ENCODE measurements at regions not wholly inside any gene's neighbourhood (a gene's known extent, or its start where the extent isn't known, plus 50 kb on each side); places are given as distances from the start of the nearest gene placed in this dataset.
"Not testable (repeated sequence)": the region's sequence is repeated elsewhere in the genome, so short reads cannot be mapped to it uniquely, and the experiment has no call there.

DNA sequence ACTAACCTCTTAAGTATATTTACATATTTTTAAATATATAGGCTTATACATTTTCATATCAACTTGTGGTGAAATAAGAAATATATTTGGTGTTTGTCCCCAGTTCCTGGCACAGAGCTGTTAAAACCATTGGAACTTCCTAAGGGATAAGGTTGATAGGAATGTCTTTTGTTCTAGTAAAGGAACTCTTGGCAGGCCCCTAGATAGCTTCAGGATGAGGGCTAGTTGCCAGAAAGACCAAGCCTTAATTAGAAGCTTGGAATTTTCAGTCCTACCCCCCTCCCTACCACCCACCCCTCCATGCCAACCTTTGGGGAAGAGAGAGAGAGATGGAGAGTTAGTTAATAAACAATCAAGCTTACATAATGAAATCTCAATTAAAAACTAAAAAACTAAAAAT is 638.6 kb upstream of the ACO1 start:
- Mint-ChIP-seq H3K9me3 (no peaks in the 10 kb centered on the region), H3K4me1 (no peaks in the 10 kb centered on the region), H3K36me3 (no peaks in the 10 kb centered on the region), H3K4me3 (no peak overlapping the region), H3K27ac (no peak overlapping the region), H3K27me3 (ENCODE audit: insufficient read depth, low read depth) (no peaks in the 10 kb centered on the region)
- no peak overlapping the region for H3K9ac ChIP-seq
- H3K27me3 ChIP-seq: no peaks in the 10 kb centered on the region
- no peak for TF ChIP-seq EZH2phosphoT487 (IDR thresholded peaks at IDR 0.05)
- no peak for TF ChIP-seq EZH2 (IDR thresholded peaks at IDR 0.05)
- TF ChIP-seq, protein P1, sequence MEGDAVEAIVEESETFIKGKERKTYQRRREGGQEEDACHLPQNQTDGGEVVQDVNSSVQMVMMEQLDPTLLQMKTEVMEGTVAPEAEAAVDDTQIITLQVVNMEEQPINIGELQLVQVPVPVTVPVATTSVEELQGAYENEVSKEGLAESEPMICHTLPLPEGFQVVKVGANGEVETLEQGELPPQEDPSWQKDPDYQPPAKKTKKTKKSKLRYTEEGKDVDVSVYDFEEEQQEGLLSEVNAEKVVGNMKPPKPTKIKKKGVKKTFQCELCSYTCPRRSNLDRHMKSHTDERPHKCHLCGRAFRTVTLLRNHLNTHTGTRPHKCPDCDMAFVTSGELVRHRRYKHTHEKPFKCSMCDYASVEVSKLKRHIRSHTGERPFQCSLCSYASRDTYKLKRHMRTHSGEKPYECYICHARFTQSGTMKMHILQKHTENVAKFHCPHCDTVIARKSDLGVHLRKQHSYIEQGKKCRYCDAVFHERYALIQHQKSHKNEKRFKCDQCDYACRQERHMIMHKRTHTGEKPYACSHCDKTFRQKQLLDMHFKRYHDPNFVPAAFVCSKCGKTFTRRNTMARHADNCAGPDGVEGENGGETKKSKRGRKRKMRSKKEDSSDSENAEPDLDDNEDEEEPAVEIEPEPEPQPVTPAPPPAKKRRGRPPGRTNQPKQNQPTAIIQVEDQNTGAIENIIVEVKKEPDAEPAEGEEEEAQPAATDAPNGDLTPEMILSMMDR (IDR thresholded peaks at IDR 0.05): no peak
- no peak for DNase-seq (ENCODE audit: low spot score)
- H3K79me2 ChIP-seq (ENCODE audit: low read depth): no peaks in the 10 kb centered on the region
- H3K4me1 ChIP-seq: no peaks in the 10 kb centered on the region
- H3K36me3 ChIP-seq: no peaks in the 10 kb centered on the region
- no peak overlapping the region for H2AFZ ChIP-seq (replicated peaks)
- H4K20me1 ChIP-seq (ENCODE audit: low read depth): no peaks in the 10 kb centered on the region
- no peak overlapping the region for H3K27ac ChIP-seq
- no peaks in the 10 kb centered on the region for H3F3A ChIP-seq (ENCODE audit: low read depth)
- H3K4me2 ChIP-seq: no peak overlapping the region
- H3K4me3 ChIP-seq: no peak overlapping the region
- H3K9me3 ChIP-seq (ENCODE audit: low read depth): no peaks in the 10 kb centered on the region

- Histone ChIP-seq H3K4me2 (no peak overlapping the region), H3K9ac (no peak overlapping the region), H3K4me1 (no peaks in the 10 kb centered on the region), H4K20me1 (ENCODE audit: low read depth) (no peaks in the 10 kb centered on the region), H3K9me3 (ENCODE audit: low read depth) (no peaks in the 10 kb centered on the region), H3K79me2 (ENCODE audit: low read depth) (no peaks in the 10 kb centered on the region), H3F3A (ENCODE audit: low read depth) (no peaks in the 10 kb centered on the region), H3K27ac (no peak overlapping the region), H3K4me3 (no peak overlapping the region), H2AFZ (replicated peaks) (no peak overlapping the region), H3K36me3 (no peaks in the 10 kb centered on the region), H3K27me3 (no peaks in the 10 kb centered on the region)
- TF ChIP-seq EZH2 (IDR thresholded peaks at IDR 0.05) (no peak), EZH2phosphoT487 (IDR thresholded peaks at IDR 0.05) (no peak)
- TF ChIP-seq, protein P1 (IDR thresholded peaks at IDR 0.05): no peak
- Mint-ChIP-seq H3K36me3 (no peaks in the 10 kb centered on the region), H3K4me3 (no peak overlapping the region), H3K27me3 (ENCODE audit: insufficient read depth, low read depth) (no peaks in the 10 kb centered on the region), H3K9me3 (peaks cover 2% of the 10 kb centered on the region), H3K4me1 (no peaks in the 10 kb centered on the region), H3K27ac (no peak overlapping the region)
- DNase-seq (ENCODE audit: low spot score): no peak
Measured at GRCh38 chr9:31753756-31754155, 630.7 kb upstream of the ACO1 start.

DNA sequence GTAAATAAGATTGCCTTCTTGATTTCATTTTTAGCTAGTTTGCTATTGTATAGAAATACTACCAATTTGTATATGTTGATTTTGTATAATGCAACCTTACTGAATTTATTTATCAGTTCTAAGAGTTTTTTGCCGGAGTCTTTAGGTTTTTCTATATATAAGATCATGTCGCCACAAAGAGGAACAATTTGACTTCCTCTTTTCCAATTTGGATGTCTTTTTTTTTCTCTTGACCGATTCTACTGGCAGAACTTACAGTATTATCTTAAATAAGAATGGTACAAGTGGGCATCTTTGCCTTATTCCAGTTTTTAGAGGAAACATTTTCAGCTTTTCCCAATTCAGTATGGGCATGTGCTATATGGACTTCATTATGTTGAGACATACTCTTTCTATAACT is 624.7 kb upstream of the ACO1 start:
- TF ChIP-seq, protein P1 (IDR thresholded peaks at IDR 0.05): no peak
- TF ChIP-seq EZH2 (IDR thresholded peaks at IDR 0.05): no peak
- no peak for TF ChIP-seq EZH2phosphoT487 (IDR thresholded peaks at IDR 0.05)
- Histone ChIP-seq H3K79me2 (ENCODE audit: low read depth) (no peaks in the 10 kb centered on the region), H3K9ac (no peak overlapping the region), H3K27ac (no peak overlapping the region), H3K36me3 (no peaks in the 10 kb centered on the region), H4K20me1 (ENCODE audit: low read depth) (no peaks in the 10 kb centered on the region), H3F3A (ENCODE audit: low read depth) (no peaks in the 10 kb centered on the region), H3K4me2 (no peak overlapping the region), H3K9me3 (ENCODE audit: low read depth) (no peaks in the 10 kb centered on the region), H2AFZ (replicated peaks) (no peak overlapping the region), H3K4me1 (no peaks in the 10 kb centered on the region), H3K4me3 (no peak overlapping the region), H3K27me3 (no peaks in the 10 kb centered on the region)
- H3K27me3 Mint-ChIP-seq (ENCODE audit: insufficient read depth, low read depth): no peaks in the 10 kb centered on the region
- no peaks in the 10 kb centered on the region for H3K36me3 Mint-ChIP-seq
- no peak overlapping the region for H3K4me3 Mint-ChIP-seq
- DNase-seq (ENCODE audit: low spot score): no peak
- H3K9me3 Mint-ChIP-seq: peaks cover 4% of the 10 kb centered on the region
- H3K4me1 Mint-ChIP-seq: no peaks in the 10 kb centered on the region
- no peak overlapping the region for H3K27ac Mint-ChIP-seq

DNA sequence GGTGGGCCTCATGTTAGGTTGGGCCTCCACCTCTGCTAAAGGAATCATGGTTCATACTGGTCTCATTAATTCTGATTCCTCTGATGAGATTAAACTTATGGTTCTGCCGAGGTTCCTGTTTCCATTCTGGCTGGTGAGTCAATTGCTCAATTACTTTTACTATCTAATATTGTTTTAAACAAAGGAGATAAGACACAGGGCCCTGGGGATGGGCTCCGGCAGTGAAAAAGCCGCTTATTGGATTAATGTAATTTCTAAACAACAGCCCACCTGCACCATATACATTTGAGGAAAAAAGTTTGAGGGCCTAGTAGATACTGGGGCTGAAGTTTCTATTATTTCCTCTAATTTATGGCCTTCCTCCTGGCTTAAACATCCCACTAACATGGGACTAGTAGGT is 610.4 kb upstream of the ACO1 start:
- H3K9me3 Mint-ChIP-seq: peaks cover 18% of the 10 kb centered on the region
- H3K27ac ChIP-seq: not testable (repeated sequence)

More for the DNA sequence above, 610.4 kb upstream of the ACO1 start:
- not testable (repeated sequence) for H4K20me1 ChIP-seq (ENCODE audit: low read depth); H3K27me3 ChIP-seq; H3K9me3 ChIP-seq (ENCODE audit: low read depth); H3K9ac ChIP-seq; H3K4me2 ChIP-seq; H3F3A ChIP-seq (ENCODE audit: low read depth); H3K36me3 Mint-ChIP-seq; H3K27ac Mint-ChIP-seq; H3K36me3 ChIP-seq; H3K4me3 ChIP-seq; H3K27me3 Mint-ChIP-seq (ENCODE audit: insufficient read depth, low read depth); H3K79me2 ChIP-seq (ENCODE audit: low read depth); H2AFZ ChIP-seq (replicated peaks); DNase-seq (ENCODE audit: low spot score); H3K4me1 ChIP-seq; H3K4me3 Mint-ChIP-seq; H3K4me1 Mint-ChIP-seq

Measured in neural progenitor cell (in vitro differentiated cells).